ENCODE measurements at regions not wholly inside any gene's neighbourhood (a gene's known extent, or its start where the extent isn't known, plus 50 kb on each side); places are given as distances from the start of the nearest gene placed in this dataset.

DNA sequence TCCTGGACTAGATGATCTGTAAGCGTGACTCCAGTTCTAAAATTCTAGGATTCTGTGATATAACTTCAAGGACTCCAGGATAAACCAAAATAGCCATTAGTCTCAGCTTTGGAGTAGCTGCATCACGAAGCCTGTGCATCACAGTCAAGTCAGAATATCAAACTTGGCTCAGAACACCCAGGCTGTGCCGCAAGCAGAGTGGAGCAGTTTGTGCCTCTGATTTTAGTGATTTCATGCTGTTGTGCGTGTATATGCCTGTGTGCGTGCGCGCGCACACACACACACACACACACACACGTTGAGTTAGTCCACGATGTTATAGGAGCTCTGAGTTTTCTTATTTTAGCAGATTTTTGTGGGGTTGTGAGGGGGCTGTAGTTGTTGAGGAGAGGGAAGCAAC lies 356.6 kb upstream of the KCNH8 start:
- TF ChIP-seq, protein P1, sequence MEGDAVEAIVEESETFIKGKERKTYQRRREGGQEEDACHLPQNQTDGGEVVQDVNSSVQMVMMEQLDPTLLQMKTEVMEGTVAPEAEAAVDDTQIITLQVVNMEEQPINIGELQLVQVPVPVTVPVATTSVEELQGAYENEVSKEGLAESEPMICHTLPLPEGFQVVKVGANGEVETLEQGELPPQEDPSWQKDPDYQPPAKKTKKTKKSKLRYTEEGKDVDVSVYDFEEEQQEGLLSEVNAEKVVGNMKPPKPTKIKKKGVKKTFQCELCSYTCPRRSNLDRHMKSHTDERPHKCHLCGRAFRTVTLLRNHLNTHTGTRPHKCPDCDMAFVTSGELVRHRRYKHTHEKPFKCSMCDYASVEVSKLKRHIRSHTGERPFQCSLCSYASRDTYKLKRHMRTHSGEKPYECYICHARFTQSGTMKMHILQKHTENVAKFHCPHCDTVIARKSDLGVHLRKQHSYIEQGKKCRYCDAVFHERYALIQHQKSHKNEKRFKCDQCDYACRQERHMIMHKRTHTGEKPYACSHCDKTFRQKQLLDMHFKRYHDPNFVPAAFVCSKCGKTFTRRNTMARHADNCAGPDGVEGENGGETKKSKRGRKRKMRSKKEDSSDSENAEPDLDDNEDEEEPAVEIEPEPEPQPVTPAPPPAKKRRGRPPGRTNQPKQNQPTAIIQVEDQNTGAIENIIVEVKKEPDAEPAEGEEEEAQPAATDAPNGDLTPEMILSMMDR (conservative IDR thresholded peaks at IDR 0.05 in 1 of 2, IDR thresholded peaks at IDR 0.05 in 1 of 2; ENCODE audit: extremely low read depth in 1 of 2, insufficient read depth in 1 of 2, low read depth in 1 of 2, low read length in 2 of 2): no peak
- no peak for TF ChIP-seq EZH2 (IDR thresholded peaks at IDR 0.05; ENCODE audit: borderline replicate concordance, low read length)
